Gastroesophageal sphincter (tissue), 4 donors: ENCODE measurements at regions not wholly inside any gene's neighbourhood (a gene's known extent, or its start where the extent isn't known, plus 50 kb on each side); places are given as distances from the start of the nearest gene placed in this dataset.

Experiments
- ATAC-seq: fragments of 150-250 bp; one replicate; pipeline ENCODE4 v1.9.1; 2016; ENCODE audit warnings: mild to moderate bottlenecking, moderate library complexity
- H3K27ac ChIP-seq, 4 donors: fragments of 200-600 bp; sonication (generic) in 3 of 4; 1 replicate in 3 of 4; 2 replicates in 1 of 4; pipeline ENCODE4 v1.5.1; 2016 to 2019
- H3K27me3 ChIP-seq: fragments of 200-600 bp; sonication (generic); one replicate; pipeline ENCODE4 v1.5.1; 2019
- H3K36me3 ChIP-seq, 2 donors: fragments of 200-600 bp; sonication (generic); one replicate each; pipeline ENCODE4 v1.5.1; 2019; ENCODE audit warnings: control low read depth in 1 of 2
- H3K4me1 ChIP-seq, 3 donors: fragments of 200-600 bp; sonication (generic); 1 replicate in 2 of 3; 2 replicates in 1 of 3; pipeline ENCODE4 v1.5.1; 2016 to 2019; ENCODE audit warnings: control low read depth in 2 of 3
- H3K4me3 ChIP-seq, 2 donors: fragments of 200-600 bp; sonication (generic); one replicate each; pipeline ENCODE4 v1.5.1; 2019; ENCODE audit warnings: mild to moderate bottlenecking in 1 of 2, moderate library complexity in 1 of 2
- H3K9me3 ChIP-seq, 3 donors: fragments of 200-600 bp; sonication (generic); one replicate each; pipeline ENCODE4 v1.5.1; 2017 to 2019; ENCODE audit warnings: control low read depth in 2 of 3
- EP300 ChIP-seq: sonication (generic); formaldehyde crosslinking; IDR thresholded peaks from one replicate; pipeline ENCODE4 v1.6.1; 2017; ENCODE audit warnings: antibody characterized with exemption, mild to moderate bottlenecking
- POLR2A ChIP-seq, 2 donors: fragments of 450-650 bp; IDR thresholded peaks; one replicate each; pipeline ENCODE4 v1.6.1; 2017; ENCODE audit warnings: antibody characterized with exemption in 2 of 2, mild to moderate bottlenecking in 2 of 2, moderate library complexity in 1 of 2
- POLR2AphosphoS5 ChIP-seq: sonication (generic); formaldehyde crosslinking; IDR thresholded peaks from one replicate; pipeline ENCODE4 v1.6.1; 2017; ENCODE audit warnings: antibody characterized with exemption
- WGBS, 2 donors: methylation state at CpG; one replicate each; pipeline ENCODE4 v1.1.5; 2018; ENCODE audit warnings: low coverage in 1 of 2; 5-methylcytosine and 5-hydroxymethylcytosine counted together
- TF ChIP-seq, protein P1 (sequence below), 4 experiments: fragments of 200-600 bp in 2 of 4; fragments of 450-650 bp in 2 of 4; sonication (generic) in 1 of 4; IDR thresholded peaks; one replicate each; pipeline ENCODE4 v1.5.1; 2017 to 2019; ENCODE audit warnings: antibody characterized with exemption in 4 of 4, mild to moderate bottlenecking in 2 of 4, moderate library complexity in 2 of 4

DNA sequence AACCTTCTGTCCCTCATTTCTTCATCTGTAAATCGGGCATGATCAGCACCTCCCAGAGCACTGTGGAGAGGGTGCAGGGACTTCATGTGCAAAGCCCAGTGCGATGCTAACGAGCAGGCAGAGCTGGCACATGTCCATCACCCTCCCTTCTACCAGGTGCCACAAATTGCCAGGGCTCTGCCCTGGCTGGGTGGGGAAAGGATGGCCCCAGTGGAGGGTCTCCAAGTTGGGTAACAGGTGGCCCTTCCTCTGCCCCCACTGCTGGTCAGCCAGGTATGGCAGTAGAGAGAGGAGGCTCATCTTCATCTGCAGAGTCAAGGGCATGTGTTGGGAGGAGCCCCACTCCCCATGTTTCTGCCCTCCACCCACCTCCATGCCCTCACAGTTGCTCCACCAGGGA is 61.5 kb upstream of the CDH5 start:
- Histone ChIP-seq H3K9me3 (no peaks in the 10 kb centered on the region), H3K4me3 (no peak overlapping the region), H3K4me1 (no peaks in the 10 kb centered on the region), H3K27me3 (peaks cover 40% of the 10 kb centered on the region), H3K36me3 (no peaks in the 10 kb centered on the region), H3K27ac (no peak overlapping the region)
- no peak for ATAC-seq
- no CpG with 5 or more reads among the region's 3 CpGs for WGBS, 2 donors
- TF ChIP-seq POLR2A (IDR thresholded peaks at IDR 0.05) (no peak), POLR2AphosphoS5 (no peak), EP300 (no peak)
- TF ChIP-seq, protein P1, sequence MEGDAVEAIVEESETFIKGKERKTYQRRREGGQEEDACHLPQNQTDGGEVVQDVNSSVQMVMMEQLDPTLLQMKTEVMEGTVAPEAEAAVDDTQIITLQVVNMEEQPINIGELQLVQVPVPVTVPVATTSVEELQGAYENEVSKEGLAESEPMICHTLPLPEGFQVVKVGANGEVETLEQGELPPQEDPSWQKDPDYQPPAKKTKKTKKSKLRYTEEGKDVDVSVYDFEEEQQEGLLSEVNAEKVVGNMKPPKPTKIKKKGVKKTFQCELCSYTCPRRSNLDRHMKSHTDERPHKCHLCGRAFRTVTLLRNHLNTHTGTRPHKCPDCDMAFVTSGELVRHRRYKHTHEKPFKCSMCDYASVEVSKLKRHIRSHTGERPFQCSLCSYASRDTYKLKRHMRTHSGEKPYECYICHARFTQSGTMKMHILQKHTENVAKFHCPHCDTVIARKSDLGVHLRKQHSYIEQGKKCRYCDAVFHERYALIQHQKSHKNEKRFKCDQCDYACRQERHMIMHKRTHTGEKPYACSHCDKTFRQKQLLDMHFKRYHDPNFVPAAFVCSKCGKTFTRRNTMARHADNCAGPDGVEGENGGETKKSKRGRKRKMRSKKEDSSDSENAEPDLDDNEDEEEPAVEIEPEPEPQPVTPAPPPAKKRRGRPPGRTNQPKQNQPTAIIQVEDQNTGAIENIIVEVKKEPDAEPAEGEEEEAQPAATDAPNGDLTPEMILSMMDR (IDR thresholded peaks at IDR 0.05): no peak

DNA sequence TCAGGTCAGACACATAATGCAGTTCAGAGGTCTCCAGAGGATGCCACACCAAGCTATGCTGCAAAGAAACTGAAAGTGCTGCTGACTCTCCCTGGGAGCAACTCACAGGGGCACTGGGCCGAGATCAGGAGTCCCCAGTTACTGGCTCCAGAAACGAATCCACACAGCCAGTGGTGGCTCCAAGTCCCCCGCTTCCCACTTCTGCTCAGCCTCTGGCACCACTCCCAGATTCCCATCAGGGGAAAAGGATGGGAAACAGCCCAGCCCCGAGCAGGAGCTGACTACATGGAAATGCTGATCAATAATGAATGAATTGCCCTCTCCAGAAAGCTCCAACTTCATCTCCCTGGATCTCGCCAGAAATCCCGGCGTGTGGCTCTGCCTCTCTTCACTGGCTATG is 62.3 kb upstream of the CDH5 start:
- Histone ChIP-seq H3K4me3 (no peak overlapping the region), H3K27ac (no peak overlapping the region), H3K36me3 (no peaks in the 10 kb centered on the region), H3K4me1 (no peaks in the 10 kb centered on the region), H3K9me3 (no peaks in the 10 kb centered on the region), H3K27me3 (peaks cover 40% of the 10 kb centered on the region)
- no peak for ATAC-seq
- WGBS, 2 donors: no CpG with 5 or more reads among the region's 7 CpGs
- TF ChIP-seq POLR2A (IDR thresholded peaks at IDR 0.05) (no peak), POLR2AphosphoS5 (no peak), EP300 (no peak)
- TF ChIP-seq, protein P1 (IDR thresholded peaks at IDR 0.05): no peak

DNA sequence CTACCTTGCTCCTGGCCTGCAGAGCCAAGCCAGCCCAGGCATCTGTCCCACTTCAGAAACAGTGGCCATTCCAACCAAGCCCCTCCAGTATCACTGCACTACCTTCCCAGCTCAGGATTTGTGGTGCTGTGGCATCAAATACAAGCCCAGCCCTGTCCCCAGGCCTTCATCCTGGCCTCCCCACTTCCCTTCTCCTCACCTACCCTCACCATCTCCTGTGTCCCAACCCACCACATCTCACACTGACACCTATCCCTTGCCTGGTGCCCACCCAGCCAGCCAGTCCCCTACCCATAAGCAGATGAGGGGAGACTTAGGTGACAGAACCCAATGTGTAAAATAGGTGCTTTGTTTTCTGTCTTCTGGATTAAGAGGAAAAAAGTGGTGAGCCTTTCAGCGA is 66.0 kb upstream of the CDH5 start:
- Histone ChIP-seq H3K27ac (no peak overlapping the region), H3K4me3 (no peak overlapping the region), H3K4me1 (no peaks in the 10 kb centered on the region), H3K36me3 (no peaks in the 10 kb centered on the region), H3K27me3 (peaks cover 20% of the 10 kb centered on the region), H3K9me3 (no peaks in the 10 kb centered on the region)
- no peak for TF ChIP-seq POLR2AphosphoS5
- TF ChIP-seq, protein P1 (IDR thresholded peaks at IDR 0.05): no peak
- no peak for TF ChIP-seq EP300
- TF ChIP-seq POLR2A (IDR thresholded peaks at IDR 0.05): no peak
- no peak for ATAC-seq
- 83% methylated on average over 1 of the region's 1 CpG; no CpG with 5 or more reads in 1 of the 2 donors for WGBS, 2 donors

DNA sequence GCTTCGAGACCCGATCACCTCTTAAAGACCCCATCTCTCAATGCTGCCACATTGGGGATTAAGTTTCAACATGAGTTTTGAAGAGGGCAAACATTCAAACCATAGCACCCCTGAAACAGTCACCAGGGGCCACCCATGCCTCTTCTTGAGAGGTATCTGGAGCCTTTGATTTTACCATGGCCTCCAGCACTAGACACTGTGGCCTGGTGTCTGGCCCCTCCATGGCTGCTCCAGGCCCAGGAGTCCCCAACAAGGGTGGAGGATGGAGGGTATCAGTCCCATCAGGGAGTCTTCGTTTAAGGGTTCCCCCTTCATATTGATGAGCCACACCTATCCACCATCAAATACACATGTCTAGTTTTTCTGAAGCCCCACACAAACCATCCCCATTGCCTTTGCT is 66.5 kb upstream of the CDH5 start:
- no peaks in the 10 kb centered on the region for H3K9me3 ChIP-seq
- no peak overlapping the region for H3K27ac ChIP-seq
- 95% methylated on average over 3 of the region's 3 CpGs; no CpG with 5 or more reads in 1 of the 2 donors for WGBS, 2 donors
- no peak overlapping the region for H3K4me3 ChIP-seq
- TF ChIP-seq EP300 (no peak), POLR2AphosphoS5 (no peak), POLR2A (IDR thresholded peaks at IDR 0.05) (no peak)
- TF ChIP-seq, protein P1 (IDR thresholded peaks at IDR 0.05): no peak
- no peaks in the 10 kb centered on the region for H3K4me1 ChIP-seq
- no peak for ATAC-seq
- H3K27me3 ChIP-seq: peaks cover 17% of the 10 kb centered on the region
- no peaks in the 10 kb centered on the region for H3K36me3 ChIP-seq

DNA sequence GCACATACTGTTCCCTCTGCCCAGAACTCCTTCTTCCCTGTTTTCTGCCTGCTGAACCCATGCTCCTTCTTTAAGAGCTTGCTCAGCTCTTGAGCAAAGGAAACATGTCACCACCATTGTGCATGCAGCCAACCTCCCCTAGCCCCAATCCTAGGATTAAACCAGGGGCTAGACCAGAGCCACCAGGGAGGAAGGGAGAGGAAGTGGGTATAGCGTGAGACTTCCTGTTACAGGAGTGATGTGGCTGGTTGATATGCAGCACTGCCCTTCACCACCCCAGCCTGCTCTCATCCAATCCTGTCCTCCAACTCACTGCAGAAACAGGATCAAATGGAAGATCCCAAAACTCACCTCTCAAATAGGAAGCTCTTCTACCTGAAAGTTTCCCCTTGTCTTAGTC is 67.1 kb upstream of the CDH5 start:
- no peak for TF ChIP-seq POLR2A (IDR thresholded peaks at IDR 0.05)
- no peak for TF ChIP-seq POLR2AphosphoS5
- TF ChIP-seq, protein P1 (IDR thresholded peaks at IDR 0.05): no peak
- TF ChIP-seq EP300: no peak
- WGBS, 2 donors: no CpG with 5 or more reads among the region's 1 CpG
- H3K4me1 ChIP-seq: no peaks in the 10 kb centered on the region
- H3K4me3 ChIP-seq: no peak overlapping the region
- no peak for ATAC-seq
- no peaks in the 10 kb centered on the region for H3K9me3 ChIP-seq
- H3K27ac ChIP-seq: no peak overlapping the region
- peaks cover 11% of the 10 kb centered on the region for H3K27me3 ChIP-seq
- H3K36me3 ChIP-seq: no peaks in the 10 kb centered on the region
